GM19467 (cell line): ENCODE measurements at regions not wholly inside any gene's neighbourhood (a gene's known extent, or its start where the extent isn't known, plus 50 kb on each side); places are given as distances from the start of the nearest gene placed in this dataset.

ENCODE experiments used
- ATAC-seq: cut with Tn5 transposase; IDR thresholded peaks from one replicate; pipeline ENCODE4 v1.9.1; 2021; ENCODE audit warnings: mild to moderate bottlenecking, moderate library complexity; ENCODE audit not compliant: unreplicated experiment

DNA sequence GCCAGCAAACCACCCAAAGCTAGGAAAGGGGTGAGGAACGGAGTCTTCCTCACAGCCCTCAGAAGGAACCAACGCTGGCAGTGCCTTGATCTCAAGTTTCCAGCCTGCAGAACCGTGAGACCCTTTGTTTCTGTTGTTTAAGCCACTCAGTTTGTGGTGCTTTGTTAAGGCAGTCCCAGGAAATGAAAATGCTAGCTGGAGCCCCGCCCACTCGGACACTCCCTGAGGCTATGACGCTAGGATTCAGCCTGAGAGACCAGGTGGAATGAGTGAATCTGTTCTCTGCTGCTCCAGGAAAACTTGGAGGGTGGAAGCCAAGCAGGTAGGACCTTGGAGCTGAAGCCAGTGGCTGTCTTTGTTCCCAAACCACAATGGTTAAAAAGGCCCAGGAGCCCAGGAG, 196.5 kb upstream of the POU3F1 start:
- ATAC-seq: no peak

DNA sequence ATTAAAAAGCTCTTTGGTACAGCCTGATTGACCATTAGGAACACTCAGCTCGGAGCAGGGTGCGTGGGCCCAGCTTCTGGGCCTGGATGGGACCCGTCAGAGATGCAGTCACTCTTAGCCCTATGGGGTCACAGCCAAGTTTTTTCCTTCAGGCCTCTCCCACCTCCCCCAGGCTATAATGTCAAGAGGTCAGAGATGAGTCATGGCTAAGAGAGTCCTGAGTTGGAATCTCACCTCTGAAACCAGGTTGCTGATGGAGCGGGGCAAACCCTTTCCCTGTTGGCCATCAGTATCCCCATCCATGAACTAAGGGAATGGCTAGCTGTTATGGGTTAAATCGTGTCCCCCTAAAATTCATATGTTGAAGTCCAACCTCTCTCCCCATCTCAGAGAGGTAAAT, 195.9 kb upstream of the POU3F1 start:
- ATAC-seq: no peak

DNA sequence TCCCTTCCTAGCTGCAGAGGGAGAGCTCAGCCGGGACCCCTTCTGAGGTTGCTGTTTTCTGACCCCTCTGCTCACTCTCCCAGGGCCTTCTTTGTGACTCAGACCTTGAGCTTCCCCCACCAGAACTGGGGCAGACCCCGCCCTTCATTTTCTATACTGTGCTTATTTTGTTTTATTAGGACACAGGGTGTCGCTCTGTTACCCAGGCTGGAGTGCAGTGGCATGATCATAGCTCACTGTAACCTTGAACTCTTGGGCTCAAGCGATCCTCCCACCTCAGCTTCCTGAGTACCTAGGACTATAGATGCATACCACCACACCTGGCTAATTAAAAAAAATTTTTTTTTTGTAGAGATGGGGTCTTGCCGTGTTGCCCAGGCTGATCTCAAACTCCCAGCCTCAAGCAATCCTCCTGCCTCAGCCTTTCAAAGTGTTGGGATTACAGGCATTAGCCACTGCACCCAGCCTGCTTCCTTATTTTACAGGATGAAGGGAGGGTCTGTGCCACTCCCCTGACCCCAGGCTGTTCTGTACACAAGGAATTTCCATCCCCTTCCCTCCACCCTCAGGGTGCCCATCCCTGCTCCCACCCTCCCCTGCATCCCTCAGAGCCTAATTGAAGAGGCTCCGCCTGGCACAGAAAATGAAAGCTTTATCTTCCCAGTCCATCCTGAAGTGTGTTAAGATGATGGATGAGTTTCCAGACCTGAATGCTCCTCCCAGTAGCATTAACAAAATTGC, 195.2 kb upstream of the POU3F1 start:
- no peak for ATAC-seq

DNA sequence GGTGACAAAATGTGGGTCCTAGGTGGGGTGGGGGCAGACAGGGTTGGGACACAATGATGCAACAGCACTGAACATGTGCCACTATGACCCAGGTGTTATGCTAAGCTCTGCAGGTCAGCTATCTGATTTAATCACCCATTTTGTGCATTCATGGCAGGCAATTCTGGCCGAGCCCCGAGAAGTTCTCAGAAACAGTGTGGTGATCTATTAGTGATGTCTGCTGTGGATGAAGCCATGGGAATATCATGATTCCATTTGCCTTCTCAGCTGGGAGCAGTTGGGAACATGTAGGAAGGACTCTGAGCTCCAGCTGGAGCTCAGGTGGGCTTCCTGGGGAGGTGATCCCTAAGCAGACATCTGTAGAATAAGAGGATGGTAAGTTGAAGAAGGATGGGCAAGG, 194.0 kb upstream of the POU3F1 start:
- ATAC-seq: no peak

DNA sequence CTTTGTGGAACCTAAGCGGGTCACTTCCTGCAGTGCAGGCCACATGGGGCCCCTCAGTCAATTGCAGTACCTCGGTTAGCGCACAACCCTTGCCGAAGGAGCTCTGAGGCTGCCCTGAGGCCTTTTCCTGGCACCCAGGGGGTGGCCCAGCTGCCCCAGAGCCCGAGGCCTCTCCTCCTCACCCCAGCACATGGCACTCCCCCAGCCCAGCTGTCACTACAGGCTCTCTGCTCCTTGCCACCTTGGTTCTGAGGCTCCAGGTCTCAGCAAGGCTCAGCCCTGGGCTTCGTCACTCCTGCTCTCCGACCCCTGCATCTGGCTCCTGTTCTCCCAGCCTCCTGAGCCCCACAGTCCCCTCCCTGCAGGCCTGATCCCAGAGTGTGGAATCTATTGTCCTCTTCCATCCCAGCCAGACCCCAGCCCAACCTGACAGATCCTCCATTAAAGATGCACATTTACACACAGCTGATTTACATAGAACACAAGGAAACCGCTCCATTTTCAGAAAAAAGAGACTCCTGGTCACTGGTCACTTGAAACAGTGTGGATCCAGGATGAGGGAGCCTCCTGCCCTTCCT, 192.8 kb upstream of the POU3F1 start:
- ATAC-seq: no peak

DNA sequence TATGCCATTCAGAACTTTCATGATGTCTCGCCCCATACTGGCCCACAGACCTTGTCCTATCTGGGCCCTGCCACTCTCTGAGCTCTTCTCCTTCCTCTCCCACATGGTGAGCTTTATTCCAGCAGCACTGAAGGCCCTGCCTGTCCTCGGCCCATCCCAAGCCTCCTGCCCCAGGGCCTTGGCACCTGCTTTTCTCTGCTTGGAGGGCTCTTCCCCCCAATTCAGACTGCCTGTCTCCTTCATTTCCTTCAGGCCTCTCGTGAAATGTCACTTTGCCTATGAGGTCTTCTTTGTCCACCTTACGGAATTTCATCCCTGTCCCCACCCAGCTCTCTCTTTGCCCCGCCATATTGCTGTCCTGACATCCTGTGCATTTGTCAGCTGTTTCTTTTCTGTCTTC, 191.7 kb upstream of the POU3F1 start:
- ATAC-seq: no peak

DNA sequence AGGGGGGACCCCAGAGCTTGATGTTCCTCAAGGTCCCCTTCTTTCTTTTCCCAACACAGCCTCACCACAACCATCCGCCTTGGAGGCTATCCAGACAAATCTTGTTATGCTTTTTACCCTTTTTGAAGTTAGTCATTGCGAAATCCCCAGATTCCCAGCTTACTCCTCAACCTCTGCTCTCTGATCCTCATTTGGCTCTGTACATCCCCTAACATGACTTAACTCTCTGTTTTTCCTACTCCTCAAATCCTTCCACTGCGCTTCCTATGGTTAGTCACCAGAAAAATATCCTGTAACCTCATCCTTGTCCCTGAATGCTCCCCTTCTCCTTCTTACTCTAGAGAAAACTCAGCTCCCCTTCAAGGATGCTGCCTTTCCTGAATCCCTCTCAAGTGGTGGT, 189.1 kb upstream of the POU3F1 start:
- ATAC-seq: no peak

DNA sequence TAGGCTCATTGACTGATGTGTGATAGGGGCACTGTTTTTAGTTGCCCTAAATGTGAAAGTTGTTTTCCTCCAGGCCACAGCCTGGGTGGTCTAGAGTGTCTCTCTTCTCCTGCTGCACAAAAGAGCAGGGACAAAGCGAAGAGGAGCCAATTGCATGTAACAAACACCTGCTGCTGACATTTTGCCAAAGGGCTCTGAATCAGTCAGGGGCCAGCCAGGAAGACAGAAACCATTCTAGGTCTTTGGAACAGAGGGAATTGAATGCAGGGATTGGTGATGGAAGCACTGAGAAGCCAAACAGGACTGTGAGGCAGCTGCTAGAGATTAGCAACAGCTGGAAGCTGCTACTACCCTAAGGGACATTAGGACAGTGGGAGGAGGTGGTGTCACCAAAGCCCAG, 185.3 kb upstream of the POU3F1 start:
- ATAC-seq: no peak

DNA sequence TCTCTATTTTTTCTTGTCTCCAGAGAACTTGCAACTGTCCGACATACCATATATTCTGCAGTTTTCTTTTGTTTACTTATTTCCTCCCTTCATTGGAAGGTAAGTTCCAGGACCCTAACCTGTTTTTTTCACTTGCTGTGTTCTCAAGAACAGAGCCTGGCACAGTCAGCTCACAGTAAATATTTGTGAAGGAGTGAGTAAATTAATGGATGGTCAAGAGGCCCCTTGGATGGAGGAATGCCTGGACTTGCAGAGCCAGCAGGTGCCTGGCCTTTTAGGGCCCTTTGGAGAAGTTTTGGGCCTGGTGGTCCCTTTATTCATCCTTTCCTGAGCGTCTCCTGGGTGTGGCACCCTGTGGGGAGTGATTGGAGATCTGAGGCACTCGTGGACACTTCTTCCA, 182.1 kb upstream of the POU3F1 start:
- ATAC-seq: no peak

DNA sequence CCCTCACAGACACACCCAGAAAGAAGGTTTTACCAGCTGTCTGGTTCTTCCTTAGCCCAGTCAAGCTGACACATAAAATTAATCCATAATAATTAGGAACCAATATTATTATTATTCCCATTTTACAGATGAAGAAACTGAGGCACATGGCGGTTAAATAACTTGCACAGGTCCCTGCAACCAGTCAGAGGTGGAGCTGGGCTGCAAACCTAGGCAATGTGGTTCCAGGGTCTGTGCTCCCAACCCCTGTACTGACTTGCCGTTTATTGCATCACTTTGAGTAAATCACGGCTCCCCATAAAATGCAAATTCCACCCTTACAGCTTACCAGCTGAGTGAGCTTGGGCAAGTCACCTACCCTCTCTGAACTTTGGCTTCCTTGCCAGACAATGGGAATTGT, 179.2 kb upstream of the POU3F1 start:
- ATAC-seq: no peak

DNA sequence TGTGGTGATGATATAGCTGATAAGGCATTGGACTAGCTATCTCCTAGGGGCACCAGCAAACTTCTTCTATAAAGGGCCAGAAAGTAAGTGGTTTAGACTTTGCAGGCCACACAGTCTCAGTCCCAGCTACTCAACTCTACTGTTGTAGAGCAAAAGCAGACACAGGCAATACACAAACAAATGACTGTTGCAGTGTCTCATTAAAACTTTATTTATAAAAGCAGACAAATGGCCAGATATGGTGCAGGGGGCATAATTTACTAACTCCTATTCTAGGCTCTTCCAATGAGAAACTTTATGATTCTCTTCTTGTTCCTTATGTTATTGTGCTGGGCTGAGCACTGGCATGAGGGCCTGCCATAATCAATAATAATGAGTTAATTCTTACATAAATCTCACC, 176.8 kb upstream of the POU3F1 start:
- ATAC-seq: no peak

DNA sequence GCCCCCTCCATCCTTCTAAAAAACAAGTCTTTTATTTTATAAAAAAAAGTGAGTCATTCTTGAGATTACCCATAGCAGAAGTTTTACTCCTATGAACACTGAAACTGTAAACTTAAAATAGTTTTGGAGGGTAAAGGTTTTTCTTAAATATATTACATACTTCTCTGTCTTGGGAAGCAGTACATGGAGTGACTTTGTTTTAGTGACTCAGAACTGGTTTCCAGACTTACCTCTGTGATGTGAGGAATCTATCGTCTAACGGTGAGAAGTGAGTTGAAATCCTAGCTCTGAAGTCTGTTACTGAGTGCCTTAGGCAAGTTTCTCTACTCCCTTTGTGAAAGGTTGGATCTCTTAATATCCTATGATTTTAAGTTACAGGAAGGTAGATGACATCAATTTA, 176.3 kb upstream of the POU3F1 start:
- no peak for ATAC-seq

DNA sequence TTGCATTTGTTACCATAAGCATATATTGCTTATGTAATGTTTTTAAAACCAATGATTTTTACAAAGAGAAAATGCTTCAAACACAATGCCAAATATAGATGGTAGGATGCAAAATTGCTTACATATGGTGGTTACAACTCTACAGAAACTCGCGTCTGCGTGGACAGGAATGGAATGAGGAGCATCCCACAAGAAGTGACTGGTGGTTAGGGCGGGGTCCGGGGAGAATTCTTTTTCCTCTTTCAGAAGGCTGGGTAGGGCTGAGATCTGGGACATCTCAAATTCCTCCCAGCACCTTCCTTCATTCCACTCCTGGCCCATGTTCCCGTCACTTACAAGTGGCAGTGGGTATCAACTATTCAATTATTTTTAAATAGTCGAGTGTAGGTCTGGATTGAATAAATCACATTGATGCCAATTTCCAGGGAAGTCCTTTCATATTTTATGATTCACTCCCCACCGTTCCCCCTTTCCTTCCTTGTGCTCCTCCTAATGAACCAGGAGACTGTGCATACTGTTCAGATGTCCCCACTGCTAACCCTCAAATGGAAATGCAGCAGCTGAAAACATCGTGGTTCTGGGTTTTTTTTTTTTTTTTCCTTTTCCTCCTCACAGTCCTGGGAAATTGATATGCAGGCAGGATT, 174.5 kb upstream of the POU3F1 start:
- ATAC-seq: no peak

DNA sequence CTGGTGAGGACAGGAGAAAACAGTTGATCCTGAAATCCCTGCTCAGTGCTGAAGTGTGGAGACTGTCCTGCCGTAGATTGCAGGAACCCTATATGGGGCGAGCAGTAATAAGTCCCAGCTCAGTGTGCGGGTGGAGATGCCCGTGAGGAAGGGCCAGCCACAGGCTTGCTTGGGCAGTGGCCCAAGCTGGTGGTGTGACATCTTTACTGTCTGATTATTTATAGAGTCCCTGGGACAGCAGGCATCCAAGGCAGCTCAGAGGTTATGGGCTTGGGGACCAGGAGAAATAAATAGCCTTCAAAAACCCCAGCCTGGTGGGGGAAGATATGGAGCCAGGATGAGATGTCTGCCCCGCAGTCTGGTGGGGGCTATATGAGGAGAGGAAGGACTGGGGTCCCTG, 170.7 kb upstream of the POU3F1 start:
- ATAC-seq: no peak

DNA sequence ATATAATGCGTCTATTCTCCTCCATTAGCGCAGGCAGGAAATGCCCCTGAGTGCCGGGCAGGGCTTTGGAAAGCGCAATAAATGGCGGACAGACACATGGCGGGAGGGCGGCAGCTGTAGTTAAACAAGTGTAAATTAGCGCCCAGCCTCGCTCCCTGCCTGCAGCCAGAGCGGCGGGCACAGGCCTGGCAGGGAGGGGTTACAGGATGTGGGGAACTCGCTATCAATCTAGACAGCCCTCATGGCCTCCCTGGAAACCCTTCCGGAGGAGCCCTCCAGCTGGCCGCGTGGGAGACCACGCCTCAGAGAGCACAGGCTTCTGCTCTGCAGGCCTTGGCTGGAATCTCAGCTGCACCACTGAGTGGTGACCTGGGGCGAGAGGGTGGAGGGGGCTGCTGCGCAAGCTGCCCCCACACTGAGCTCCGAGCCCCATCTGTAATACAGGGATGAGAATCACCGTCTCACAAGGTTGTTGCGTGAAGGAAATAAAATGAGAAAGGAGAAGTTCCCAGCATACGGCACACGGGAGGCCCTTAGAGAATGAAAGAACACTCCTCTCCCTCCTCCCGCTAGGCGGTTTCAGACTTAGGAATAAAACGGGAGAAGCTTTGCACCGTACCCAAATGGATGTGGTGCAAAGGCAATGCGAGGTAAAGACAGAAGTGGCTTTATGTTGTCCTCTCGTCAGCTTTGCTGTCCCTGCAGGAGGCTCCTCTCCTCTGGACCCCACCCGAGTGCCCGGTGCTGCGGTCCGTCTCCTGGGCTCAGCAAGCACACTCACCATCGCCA, 167.2 kb upstream of the POU3F1 start:
- ATAC-seq: no peak

DNA sequence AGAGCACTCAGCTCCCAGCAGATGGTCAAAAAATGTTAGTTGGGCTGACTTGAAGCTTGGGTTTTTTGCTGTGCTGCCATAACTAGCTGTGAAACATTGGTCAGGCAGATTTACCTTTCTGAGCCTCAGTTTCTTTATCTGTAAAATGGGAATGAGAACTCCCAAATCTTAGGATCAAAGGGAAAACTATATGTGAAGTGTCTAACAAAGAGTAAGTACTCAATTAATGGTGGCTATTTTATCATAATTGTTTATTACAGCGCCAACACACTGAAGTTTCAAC, 164.2 kb upstream of the POU3F1 start:
- ATAC-seq: no peak

DNA sequence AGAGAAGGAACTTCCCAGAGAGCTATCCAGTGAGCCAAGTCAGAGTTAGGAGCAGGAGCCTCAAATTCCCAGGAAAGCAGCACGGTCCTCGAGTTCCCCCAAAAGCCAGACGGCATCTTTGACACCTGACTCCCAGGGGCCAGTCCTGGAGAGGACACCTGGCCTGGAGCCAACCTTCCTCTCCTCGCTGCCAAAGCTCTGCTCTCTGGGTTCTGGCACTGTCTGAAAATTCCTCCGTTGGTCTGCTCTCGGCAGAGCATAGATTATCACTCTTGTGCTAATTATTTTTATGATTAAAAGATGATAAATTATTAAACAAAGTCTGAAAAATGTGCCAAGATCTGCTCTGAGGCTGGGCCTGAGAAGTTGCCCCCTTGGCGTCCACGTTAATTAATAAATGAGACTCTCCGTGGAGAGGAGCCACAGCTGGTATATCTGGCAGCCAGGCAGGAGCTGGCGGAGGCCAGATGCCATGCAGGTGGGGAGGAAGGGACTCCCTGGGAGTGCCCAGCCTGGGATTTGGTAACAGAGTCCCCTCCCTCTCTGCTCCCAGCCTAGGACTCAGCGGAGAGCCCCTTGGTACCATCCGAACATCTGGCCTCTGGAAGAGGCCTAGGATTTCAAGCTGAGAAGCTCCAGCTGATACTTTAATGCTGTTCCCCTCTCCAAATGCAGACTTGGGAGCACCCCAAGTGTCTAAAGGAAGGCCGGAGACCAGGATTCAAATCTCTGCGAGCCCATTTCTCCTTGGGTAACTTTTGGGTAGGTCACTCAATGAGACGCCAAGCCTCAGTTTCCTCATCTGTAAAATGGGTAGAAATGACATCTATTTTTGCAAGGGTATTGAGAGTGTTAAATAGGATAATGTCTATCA, 163.7 kb upstream of the POU3F1 start:
- ATAC-seq: no peak

DNA sequence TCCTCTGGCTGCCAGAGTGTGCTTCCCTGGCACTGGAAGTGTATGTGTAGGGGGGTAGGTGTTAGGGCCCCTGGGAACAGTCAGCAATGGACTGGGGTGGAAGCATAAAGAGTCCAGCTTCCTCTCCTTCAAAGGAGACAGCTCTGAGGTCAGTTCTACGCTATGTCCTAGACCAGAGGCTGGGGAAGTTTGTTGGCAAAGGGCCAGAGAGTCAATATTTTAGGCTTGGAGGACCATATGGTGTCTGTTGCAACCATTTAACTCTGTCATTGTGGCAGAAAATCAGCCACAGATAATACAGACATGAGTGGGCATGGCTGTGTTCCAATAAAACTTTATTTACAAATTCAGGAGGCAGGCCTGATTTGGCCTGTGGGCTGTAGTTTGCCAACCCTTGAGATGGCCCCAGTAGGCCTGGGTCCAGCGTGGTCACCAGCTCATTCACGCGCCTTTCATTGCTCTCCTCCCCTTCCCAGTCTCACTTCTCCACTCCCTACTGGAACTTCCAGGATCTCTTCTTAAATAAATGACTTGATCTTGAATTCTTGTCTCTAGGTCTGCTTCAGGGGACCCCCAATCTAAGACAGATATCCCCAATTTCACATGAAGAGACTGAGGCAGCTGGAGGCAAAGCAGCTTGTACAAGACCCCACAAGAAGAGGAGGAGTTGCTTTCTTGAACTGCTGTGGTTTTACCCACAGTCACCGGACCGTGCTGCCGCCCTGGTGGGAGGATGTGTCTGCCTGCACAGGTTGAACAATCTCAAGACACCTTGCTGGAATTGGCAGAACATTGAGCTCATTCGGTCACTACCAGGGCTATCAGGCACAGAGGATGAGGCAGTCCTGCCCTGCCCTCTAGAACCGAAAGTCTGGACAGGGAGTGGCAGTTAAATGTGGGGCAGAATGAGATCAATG, 162.4 kb upstream of the POU3F1 start:
- no peak for ATAC-seq

DNA sequence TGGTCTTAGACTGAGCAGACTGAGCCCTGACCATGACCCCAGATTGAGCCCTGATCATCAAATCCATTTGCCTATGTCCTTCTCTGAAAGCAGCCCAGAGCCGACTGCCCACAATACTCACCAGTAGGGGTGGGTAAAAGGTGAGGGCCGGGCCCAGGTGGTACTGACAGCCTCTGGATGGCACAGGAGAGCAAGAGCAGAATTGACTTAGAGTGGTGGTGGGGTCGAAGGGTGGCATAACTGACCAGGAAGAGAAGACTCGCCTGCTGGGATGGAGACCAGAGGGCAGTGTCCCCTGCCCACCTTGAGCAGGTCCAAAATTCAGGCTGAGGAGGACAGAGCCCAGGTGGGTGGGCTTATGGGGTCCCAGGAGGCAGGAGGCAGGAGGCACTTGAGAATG, 161.3 kb upstream of the POU3F1 start:
- no peak for ATAC-seq

DNA sequence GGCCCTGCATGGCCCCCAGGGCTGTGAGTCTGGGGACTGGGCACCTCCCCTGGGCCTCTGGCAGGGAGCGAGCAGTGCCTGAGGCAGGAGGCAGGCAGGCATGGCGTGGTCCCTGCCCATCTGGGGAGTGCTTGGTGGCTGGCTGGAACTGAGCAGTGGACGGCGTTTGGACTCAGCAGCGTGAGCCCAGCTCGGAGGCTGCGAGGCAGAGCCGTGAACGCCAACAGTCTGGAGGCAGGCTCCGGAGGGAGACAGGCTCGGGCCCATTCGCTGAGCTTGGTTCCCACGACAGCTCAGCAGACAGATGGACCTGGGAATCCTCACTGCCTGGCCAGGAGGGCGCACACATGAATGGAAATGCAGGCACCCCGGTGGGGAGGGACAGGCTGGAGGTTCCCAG, 160.7 kb upstream of the POU3F1 start:
- ATAC-seq: no peak
